ENCODE measurements at regions not wholly inside any gene's neighbourhood (a gene's known extent, or its start where the extent isn't known, plus 50 kb on each side); places are given as distances from the start of the nearest gene placed in this dataset.

DNA sequence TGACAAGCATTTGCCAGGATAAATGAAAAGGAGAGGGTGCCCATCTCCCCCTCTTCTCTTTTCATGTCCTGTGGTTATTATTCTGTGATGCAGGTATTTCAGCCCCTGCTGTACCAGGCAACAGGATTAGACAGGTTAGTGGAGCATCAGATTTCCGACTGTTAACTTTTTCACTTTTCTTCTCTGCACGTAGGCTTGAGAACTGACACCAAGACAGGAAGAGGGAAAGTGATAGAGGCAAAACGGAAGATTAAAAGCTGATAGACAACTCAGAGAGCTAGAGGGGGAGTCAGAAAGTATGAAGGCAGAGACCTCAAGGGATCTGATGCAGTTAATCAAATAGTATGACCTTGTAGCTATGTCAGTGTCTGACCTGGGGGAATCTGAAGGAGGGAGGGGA lies 132.8 kb downstream of the SOX9 start:
- Histone ChIP-seq H3K79me2 (ENCODE audit: insufficient read depth, low read length) (no peaks in the 10 kb centered on the region), H2AFZ (ENCODE audit: low read length) (no peak overlapping the region), H3K9me2 (replicated peaks; ENCODE audit: low read depth, low read length) (no peaks in the 10 kb centered on the region), H4K20me1 (ENCODE audit: insufficient read depth, low read length, poor library complexity, severe bottlenecking) (no peaks in the 10 kb centered on the region), H3F3A (ENCODE audit: low read depth) (no peaks in the 10 kb centered on the region), H3K9me3 (ENCODE audit: insufficient read depth, low read depth, low read length) (peaks cover 6% of the 10 kb centered on the region), H3K4me2 (ENCODE audit: low read depth, low read length, poor library complexity, severe bottlenecking) (no peak overlapping the region), H3K9ac (ENCODE audit: low read depth, low read length, poor library complexity, severe bottlenecking) (no peak overlapping the region), H3K4me1 (ENCODE audit: insufficient read depth, low read length, poor library complexity, severe bottlenecking) (no peaks in the 10 kb centered on the region), H3K27me3 (ENCODE audit: insufficient read depth, low read length, poor library complexity, severe bottlenecking) (no peaks in the 10 kb centered on the region), H3K36me3 (ENCODE audit: insufficient read depth, low read length) (no peaks in the 10 kb centered on the region), H3K4me3 (ENCODE audit: low read length, poor library complexity, severe bottlenecking) (no peak overlapping the region)
- no peak for TF ChIP-seq EZH2phosphoT487 (IDR thresholded peaks at IDR 0.05; ENCODE audit: borderline replicate concordance)
- TF ChIP-seq, protein P1, sequence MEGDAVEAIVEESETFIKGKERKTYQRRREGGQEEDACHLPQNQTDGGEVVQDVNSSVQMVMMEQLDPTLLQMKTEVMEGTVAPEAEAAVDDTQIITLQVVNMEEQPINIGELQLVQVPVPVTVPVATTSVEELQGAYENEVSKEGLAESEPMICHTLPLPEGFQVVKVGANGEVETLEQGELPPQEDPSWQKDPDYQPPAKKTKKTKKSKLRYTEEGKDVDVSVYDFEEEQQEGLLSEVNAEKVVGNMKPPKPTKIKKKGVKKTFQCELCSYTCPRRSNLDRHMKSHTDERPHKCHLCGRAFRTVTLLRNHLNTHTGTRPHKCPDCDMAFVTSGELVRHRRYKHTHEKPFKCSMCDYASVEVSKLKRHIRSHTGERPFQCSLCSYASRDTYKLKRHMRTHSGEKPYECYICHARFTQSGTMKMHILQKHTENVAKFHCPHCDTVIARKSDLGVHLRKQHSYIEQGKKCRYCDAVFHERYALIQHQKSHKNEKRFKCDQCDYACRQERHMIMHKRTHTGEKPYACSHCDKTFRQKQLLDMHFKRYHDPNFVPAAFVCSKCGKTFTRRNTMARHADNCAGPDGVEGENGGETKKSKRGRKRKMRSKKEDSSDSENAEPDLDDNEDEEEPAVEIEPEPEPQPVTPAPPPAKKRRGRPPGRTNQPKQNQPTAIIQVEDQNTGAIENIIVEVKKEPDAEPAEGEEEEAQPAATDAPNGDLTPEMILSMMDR (conservative IDR thresholded peaks at IDR 0.05; ENCODE audit: low read length): no peak

DNA sequence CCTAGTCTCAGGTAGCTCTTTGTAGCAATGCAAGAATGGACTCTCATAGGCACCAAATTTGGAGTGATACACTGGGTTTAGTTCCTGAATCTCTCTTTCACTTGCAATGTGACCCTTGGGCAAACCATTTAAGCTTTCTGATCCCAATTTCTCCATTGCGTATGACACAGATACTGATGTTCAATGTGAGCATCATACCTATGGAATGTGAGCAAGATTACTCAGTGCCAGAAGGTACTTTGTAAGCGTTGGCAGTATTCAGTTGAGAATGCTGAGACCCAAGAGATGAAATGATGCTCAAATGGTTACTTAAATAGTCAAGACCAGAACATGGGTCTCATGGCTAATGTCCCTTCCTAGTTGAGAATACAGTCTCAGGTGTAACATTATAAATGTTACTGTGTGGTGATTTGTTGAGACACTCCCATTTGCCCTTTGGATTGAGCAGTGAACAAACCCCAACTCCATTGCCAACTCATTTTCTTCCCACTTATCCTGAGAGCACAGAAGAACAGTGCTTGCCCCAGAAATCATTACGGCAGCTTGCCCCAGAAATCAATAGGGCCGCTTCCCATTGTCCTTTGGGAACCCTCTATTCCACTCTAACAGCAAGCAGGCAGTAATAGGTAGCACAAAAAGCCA lies 134.1 kb downstream of the SOX9 start:
- Histone ChIP-seq H3K9ac (ENCODE audit: low read depth, low read length, poor library complexity, severe bottlenecking) (no peak overlapping the region), H3K9me3 (ENCODE audit: insufficient read depth, low read depth, low read length) (peaks cover 6% of the 10 kb centered on the region), H3K27me3 (ENCODE audit: insufficient read depth, low read length, poor library complexity, severe bottlenecking) (no peaks in the 10 kb centered on the region), H2AFZ (ENCODE audit: low read length) (no peak overlapping the region), H3K9me2 (replicated peaks; ENCODE audit: low read depth, low read length) (no peaks in the 10 kb centered on the region), H3K79me2 (ENCODE audit: insufficient read depth, low read length) (no peaks in the 10 kb centered on the region), H3K4me1 (ENCODE audit: insufficient read depth, low read length, poor library complexity, severe bottlenecking) (no peaks in the 10 kb centered on the region), H3K4me3 (ENCODE audit: low read length, poor library complexity, severe bottlenecking) (no peak overlapping the region), H4K20me1 (ENCODE audit: insufficient read depth, low read length, poor library complexity, severe bottlenecking) (no peaks in the 10 kb centered on the region), H3F3A (ENCODE audit: low read depth) (no peaks in the 10 kb centered on the region), H3K36me3 (ENCODE audit: insufficient read depth, low read length) (no peaks in the 10 kb centered on the region), H3K4me2 (ENCODE audit: low read depth, low read length, poor library complexity, severe bottlenecking) (no peak overlapping the region)
- TF ChIP-seq, protein P1 (conservative IDR thresholded peaks at IDR 0.05; ENCODE audit: low read length): no peak

DNA sequence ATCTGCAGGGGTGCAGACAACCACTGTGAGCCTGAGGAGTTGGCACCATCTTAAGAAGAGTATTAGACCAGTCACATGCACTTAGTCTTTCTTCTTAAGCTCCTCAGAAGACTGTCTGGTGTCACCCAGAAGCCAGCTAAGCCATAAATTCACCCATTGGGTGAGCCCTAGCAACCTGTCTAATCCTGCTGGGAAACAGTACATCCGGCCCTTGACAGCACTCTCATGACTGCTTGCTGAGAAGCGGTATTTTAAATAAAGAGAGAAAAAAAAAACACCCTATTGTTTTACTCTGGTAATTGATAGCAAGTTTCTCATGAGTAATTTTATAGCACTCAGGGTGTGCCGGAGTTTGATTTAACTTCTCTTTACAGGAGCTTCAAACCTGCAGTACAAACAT lies 134.7 kb downstream of the SOX9 start:
- H3K27me3 ChIP-seq (ENCODE audit: insufficient read depth, low read length, poor library complexity, severe bottlenecking): no peaks in the 10 kb centered on the region
- no peaks in the 10 kb centered on the region for H3K9me2 ChIP-seq (replicated peaks; ENCODE audit: low read depth, low read length)
- no peak overlapping the region for H3K4me3 ChIP-seq (ENCODE audit: low read length, poor library complexity, severe bottlenecking)
- H3K79me2 ChIP-seq (ENCODE audit: insufficient read depth, low read length): no peaks in the 10 kb centered on the region
- H3K36me3 ChIP-seq (ENCODE audit: insufficient read depth, low read length): no peaks in the 10 kb centered on the region
- no peak for TF ChIP-seq EZH2phosphoT487 (IDR thresholded peaks at IDR 0.05; ENCODE audit: borderline replicate concordance)
- TF ChIP-seq, protein P1 (conservative IDR thresholded peaks at IDR 0.05; ENCODE audit: low read length): no peak
- no peaks in the 10 kb centered on the region for H3F3A ChIP-seq (ENCODE audit: low read depth)
- no peak overlapping the region for H3K9ac ChIP-seq (ENCODE audit: low read depth, low read length, poor library complexity, severe bottlenecking)
- no peak overlapping the region for H2AFZ ChIP-seq (ENCODE audit: low read length)
- H3K9me3 ChIP-seq (ENCODE audit: insufficient read depth, low read depth, low read length): peaks cover 6% of the 10 kb centered on the region
- no peak overlapping the region for H3K4me2 ChIP-seq (ENCODE audit: low read depth, low read length, poor library complexity, severe bottlenecking)
- no peaks in the 10 kb centered on the region for H4K20me1 ChIP-seq (ENCODE audit: insufficient read depth, low read length, poor library complexity, severe bottlenecking)
- no peaks in the 10 kb centered on the region for H3K4me1 ChIP-seq (ENCODE audit: insufficient read depth, low read length, poor library complexity, severe bottlenecking)

Measured in Loucy (cell line).